Activated CD4-positive, alpha-beta T cell treated with anti-CD3 and anti-CD28 coated beads, Interleukin-2, amount 50 U/mL, for 48 hours (primary cell): ENCODE measurements at regions not wholly inside any gene's neighbourhood (a gene's known extent, or its start where the extent isn't known, plus 50 kb on each side); places are given as distances from the start of the nearest gene placed in this dataset.

ENCODE experiments used
- DNase-seq, 2 experiments: peaks; one replicate each; pipeline ENCODE4 v3.0.0-alpha.2; 2020

DNA sequence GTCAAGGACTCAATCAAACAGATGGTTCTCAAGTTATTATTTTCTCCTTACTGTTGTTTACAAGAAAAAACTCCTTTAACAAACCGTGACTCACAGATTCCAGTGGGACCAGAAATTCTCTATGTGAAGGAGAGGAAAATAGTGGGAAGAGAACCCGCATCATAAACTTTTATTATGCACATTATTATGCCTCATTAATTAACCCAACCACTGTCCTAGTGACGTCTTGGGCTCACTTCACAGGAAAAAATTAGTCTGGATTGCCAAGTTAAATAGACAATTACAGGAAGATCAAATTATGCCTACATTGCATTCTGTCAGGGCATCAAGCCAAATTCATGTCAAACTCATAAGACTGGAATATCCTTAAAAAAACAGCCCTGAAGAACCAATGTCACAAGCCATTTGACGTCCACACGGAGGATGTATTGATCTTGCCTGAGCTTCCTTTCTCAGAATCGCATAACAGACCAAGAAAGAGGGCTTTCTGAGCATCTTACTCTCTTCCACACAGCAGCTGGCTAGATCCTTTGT, 347.8 kb downstream of the DUSP10 start:
- no peak for DNase-seq

DNA sequence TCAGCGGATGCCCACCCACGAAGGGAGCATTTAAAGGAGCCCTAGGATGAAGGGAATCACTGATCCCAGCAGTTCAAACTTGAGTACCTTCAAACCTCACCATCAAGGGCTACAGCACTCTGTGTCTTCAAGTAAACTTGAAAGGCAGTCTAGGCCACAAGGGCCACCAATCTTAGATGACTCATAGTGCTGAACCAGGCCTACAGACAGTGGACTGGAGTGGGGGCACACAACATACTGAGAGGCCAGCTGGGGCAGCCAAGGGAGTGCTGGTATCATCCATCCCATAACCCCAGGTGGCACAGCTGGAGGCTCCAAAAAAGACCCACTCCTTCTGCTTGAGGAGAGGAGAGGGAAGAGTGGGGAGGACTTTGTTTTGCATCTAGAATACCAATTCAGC, 345.4 kb downstream of the DUSP10 start:
- DNase-seq: no peak

DNA sequence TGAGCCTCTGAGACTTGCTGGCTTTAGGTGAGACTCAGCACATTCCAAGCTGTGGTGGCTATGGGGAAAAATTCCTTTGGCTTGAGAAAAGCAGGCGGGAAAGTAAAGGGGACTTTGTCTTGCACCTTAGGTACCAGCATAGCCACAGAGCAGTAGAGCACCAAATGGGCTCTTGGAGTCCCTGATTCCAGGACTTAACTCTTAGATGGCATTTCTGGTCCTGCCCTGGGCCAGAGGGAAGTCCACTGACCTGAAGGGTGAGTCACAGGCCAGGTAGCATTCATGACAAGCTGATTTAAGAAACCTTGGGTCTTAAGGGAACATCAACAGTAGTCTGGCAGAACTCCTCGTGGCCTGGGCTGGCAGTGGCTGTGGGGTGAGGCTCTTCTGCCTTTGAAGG, 344.7 kb downstream of the DUSP10 start:
- DNase-seq: no peak

DNA sequence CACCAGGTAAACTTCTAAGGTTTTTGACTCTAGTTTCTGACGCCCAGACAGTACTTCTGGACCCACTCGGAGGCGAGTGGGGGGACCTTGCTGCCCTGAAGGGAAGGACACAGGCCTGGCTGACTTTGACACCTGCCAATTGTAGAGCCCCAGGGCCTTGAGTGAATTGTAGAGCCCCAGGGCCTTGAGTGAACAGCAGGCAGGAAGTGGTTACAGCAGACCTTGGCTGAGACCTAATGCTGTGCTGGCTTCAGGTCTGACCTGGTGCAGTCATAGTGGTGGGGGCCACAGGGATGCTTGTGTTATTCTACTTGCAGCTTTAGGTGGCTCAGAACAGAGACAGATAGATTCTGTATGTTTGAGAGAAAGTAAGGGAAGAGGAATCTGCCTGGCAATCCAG, 344.3 kb downstream of the DUSP10 start:
- DNase-seq: no peak

DNA sequence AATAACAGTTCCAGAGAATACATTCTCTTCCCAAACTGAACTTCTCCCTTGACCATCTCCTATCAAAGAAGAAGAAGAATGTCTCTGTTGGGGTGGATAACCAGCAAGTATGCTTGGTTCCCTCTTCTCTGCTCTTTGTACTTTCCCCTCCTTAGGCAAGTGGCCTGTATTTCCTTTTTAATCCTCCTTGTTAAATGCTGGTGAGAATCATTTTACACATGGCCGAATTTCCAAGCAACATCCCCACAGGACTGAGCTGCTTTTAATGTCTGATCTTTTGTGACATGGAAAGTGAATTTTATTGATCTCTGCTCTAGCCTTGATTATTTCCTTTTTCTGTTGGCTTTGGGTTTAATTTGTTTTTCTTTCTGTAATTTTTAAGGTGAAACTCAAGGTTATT, 336.7 kb downstream of the DUSP10 start:
- DNase-seq: no peak

DNA sequence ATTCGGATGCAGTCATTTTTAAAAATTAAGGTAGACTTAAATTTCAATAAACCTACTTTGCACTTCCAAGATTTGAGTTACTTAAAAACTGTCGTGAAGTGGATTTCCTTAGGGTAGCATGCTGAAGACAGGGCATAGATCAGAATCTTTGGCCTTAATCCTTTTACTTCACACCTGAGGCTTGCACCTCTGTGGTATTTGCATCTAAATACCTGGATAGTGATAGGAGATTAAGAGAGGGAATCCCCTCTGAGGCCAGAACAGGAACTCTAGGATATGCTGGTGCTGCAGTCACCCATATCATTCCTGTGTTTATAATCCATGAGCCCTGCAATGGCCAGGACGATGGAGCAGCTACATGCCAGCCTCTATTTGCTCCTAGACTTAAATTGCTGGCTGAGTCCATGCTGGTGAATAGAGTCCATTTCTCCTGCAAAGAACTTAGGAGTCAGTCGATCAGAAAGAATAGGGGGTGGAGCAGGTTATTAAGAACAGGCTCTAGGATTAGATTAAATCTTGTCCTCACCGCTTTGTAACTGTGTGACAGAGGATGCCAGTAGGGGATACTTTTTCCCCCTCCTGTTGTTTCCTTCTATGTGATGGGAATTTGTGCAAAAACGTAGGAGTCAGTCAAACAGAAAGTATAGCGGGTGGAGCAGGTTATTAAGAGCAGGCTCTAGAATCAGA, 333.6 kb downstream of the DUSP10 start:
- DNase-seq: no peak

DNA sequence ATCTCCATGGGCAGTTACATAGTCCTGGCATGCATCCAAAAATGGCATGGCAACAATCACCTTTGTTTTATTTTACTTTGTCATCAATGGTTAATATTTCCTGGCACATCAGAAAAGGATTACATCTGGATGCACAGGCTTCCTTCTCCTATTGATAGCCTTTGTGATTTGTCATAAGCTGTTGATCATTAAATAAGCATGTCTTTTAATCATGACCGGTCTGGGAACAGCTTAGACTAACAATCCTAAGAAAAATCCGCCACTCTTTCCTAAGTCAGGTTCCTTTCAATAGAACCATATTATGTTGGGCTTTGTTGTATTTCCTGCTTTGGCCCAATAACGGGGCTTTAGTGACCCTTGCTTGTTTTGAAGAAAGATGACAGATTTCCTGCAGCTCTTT, 330.6 kb downstream of the DUSP10 start:
- DNase-seq: no peak

DNA sequence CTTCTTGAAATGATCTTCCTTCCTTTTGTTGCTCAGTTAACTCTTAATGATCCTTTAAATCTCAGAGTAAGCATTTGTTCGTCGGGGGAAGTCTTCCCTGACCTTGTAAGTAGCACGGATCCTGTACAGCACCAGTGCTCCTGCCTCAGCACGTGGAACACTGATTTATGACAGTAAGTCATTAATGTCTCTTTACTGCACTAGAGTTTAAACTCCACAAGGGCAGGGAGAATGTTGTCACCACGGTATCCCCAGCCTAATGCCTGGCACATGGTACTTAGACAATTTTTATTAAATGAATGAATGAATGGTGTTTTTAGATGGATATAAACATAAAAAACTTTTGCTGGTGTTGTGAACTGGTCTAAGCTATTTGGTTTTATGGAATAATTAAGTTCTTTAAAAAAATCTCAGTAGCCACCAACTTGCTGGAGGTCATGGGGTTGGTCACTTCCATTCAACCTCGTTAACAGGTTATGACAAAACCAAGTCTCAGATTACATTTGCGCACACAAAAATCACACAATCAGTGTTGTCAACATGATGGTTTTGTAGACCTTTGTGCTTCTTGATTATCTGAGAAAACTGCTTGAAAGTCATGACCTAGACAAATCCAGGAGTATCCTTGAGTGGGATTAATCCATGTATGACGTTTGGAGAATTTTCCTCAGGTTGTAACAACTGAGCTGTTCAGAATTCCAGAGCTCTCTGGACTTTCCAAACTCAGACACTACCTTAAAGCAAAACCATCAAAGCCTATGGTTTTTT, 326.9 kb downstream of the DUSP10 start:
- DNase-seq: no peak

DNA sequence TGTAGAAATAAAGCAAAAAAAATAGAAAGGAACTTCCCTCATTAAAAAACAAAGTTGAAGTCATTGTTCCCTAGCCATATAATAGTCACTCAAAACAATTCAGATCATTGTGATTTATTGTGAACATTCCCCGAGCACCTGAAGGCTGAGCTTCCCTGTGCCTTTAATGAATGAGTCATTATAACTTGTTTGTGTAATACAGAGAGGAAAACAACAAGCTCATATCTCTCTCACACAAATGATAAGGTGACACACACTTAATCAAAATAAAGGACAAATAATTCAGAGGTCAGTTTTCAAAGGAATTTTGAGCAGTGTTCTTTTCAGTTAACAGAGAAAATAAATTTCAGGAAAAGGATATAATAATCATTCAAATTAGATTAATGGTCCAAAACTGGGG, 326.2 kb downstream of the DUSP10 start:
- no peak for DNase-seq

DNA sequence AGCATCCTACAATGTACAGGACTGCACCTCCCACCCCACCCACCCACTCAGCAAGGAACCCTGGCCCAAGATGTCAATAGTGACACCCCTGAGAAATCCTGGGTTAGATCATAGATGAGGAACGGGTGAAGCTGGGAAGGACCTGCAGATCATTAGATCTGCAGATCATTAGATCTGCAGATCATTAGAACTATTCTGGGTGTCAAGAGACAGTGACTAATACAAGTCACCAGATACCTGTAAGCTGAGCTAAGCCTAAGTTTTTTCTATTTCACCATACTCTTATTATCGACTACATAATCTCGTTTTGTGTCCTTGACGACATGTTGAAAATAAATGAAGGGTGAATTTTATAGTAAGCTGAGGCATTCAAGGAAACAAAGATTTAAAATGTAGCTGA, 325.7 kb downstream of the DUSP10 start:
- DNase-seq: no peak

DNA sequence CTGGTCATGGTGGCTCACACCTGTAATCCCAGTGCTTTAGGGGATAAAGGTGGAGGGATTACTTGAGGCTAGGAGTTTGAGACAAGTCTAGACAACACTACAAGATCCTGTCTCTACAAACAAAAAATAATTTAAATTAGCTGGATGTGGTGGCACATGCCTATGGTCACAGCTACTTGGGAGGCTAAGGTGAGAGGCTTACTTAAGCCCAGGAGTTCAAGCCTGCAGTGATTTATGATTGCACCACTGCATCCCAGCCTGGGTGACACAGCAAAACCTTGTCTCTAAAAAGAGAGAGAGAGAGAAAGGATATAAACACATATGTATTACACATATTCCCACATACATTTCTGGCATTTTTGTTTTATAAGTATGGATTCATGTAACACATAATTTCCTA, 325.2 kb downstream of the DUSP10 start:
- DNase-seq: no peak

DNA sequence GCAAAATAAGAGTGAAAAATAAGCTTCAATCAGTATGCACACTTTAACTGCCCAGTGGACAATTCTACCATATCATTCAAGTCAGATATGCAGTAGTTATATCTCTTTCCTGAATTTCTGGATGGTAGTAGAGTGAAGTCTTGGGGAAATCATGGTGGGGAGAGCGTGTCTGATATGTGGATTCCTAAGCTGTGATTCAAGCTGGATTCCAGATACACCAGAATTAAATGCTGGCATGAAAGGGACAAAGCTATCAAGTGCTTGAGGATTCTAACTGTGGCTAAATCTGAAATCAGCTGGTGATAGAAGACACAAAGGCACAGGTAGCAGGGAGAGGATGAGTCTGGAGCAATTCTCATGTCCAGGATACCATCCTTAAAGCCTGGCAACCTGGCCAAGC, 323.5 kb downstream of the DUSP10 start:
- no peak for DNase-seq

DNA sequence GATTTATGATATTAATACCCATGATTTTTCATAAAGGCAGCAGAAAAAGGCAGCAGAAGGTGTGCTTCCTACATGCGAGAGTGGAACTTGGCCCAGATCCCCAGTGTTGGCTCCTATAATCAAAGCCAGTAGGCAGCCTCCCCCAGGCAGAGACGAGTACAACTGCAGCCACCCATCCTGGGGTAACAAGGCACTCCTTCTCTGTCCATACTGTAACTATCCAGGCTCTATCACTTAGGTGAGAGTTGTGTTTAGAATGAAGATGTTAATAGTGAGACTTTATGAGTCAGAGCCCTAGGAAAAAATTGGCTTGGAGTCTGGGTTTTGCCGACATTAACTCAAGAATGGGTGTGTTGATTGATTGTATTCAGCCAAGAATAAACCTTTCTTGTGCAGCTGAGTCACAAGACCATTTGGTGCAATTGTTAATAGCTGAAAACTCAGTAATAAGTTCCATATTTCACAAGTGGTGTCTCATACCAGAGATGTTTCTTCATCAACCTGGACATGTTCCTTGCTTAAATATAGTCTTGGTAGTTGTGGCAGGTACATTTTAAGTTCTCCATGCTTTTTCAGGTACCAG, 322.3 kb downstream of the DUSP10 start:
- DNase-seq: no peak

DNA sequence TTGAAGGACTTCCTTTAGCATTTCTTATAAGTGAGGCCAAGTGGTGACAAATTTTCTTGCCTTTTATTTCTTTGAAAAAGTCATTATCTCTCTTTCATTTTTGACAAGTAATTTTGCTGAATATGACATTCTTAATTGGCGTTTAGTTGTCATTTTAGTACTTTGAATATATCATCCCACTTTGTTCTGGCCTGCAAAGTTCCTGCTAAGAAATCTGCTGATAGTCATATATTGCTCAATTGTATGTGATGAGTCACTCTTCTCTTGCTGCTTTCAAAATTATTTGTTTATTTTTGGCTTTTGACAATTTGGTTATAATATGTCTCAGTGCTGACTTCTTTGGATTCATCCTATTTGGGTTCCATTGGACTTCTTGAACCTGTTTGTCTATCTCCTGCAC, 312.6 kb downstream of the DUSP10 start:
- no peak for DNase-seq

DNA sequence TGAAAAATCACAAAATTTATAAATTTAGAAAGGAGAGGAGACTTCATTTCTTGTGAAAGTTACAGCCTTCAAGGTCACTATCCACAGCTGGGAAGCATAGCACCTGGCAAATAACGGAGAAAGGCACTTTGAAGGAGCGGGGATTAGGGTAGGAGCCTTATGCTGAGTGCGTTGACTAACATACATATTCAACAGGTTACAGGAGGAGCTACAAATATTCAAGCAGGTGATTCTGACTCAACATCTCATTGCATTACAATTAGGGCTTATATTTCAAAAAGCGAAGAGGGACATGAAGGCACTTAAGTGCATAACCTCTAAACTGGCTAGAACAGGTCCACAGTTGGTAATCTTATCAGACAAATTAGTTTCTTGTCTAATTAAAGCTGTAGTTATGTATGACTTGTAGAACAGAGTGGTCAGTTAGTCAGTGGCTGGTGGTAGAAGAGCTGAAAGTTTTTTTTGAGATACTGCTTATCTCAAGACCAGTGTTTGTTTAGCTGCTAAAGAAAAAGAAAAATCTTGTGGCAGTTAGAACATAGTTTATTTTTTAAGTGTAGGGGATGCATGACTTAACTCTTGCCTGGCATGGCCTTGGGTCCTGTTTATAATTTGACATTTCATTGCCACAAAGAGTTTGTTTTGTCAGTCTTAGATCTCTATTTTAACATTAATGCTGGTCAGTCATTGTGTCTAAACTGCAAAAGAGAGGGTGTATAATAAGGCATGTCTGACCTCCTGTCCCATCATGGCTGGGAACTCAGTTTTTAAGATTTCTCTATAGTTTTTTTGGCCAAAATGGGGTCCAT, 311.5 kb downstream of the DUSP10 start:
- DNase-seq: no peak

DNA sequence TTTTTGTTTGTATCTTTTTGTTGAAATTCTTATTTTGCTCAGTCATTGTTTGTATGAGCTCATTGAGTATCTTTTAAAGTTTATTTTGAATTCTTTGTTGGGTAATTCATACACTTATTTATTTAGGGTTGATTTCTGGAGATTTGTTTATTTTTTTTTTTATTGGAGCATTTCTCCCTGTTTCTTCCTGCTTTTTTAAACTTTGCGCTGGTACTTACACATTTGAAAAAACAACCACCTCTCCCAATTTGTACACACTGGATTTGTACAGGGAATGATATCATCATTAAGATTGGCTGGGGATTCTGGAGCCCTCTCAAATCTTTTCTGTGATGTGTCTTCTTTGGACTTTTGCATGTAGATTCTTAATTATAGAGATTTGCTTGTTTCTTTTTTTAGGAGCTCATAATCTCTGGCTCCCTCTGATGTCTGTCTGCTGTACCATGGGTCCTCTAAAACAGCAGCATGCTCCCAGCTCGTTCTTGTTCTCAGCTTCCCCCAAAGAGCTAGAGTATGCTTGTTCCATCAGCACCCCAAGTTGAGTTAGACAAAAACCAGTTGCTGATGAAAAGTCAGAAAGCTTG, 310.7 kb downstream of the DUSP10 start:
- DNase-seq: no peak

DNA sequence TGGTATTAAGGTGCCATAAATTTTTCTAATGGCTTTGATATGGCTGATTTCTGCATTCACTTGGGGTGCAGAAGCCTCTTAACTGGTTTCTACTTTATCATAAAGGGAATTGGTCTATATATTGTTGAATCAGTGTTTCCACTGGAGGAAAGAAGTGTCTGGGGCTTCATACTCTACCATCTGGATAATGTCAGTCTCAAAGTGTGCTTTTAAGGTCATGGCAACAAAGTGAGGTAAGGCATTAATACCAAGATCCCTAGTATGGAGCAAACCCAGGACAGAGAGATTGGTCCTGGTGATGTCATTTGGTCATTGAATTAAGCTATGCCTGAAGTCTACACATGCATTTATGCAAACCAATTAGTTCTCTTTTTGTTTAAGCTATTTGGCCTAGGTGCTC, 309.9 kb downstream of the DUSP10 start:
- DNase-seq: no peak

DNA sequence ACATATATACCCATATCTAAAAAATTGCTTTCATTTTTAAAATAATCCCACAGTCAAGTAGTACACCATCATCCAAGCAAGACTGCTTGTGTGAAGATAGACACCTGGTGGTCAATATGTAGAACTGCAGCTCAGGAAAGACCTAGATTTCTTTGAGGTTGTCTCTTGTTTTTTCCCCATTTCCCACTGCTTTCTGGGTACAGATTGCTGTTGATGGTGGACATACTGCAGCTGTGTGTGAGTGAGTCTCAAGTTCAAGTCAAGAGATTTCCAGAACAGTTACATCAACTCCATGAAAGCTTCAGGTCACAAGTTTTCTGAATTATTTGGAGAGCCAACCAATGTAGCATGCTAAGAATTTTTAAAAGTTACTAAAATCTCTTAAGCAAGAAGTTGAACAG, 306.4 kb downstream of the DUSP10 start:
- no peak for DNase-seq

DNA sequence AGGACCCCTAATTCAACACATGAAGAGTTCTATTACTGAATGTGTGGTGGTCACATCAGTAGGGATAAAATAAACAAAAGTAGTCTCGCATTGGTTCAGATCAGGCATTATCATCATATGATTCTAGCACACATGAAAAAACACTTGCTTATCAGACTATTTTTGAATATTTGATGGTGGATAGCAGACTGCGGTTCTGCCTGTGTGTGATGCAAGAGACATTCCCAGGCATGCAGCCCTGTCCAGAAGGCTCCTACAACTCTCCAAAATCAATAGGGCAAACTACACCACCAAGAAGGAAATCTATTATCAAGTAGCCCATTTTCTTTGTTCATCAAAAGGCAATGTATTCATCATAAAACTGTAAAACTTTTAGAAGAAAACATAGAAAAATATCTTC, 304.7 kb downstream of the DUSP10 start:
- DNase-seq: no peak

DNA sequence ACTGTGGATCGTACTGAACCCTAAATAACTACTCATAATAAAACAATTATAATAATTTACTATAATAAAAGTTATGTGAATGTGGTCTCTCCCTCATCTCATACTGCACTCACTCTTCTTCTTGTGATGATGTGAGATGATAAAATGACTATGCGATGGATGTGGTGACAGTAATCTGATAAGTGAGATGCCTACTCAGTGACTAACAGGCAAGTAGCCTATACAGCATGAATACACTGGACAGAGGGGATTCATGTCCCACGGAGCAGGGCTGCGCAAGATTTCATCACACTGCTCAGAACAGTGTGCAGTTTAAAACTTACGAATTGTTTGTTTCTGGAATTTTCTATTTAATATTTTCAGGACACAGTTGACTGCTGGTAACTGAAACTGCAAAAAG, 304.0 kb downstream of the DUSP10 start:
- no peak for DNase-seq

DNA sequence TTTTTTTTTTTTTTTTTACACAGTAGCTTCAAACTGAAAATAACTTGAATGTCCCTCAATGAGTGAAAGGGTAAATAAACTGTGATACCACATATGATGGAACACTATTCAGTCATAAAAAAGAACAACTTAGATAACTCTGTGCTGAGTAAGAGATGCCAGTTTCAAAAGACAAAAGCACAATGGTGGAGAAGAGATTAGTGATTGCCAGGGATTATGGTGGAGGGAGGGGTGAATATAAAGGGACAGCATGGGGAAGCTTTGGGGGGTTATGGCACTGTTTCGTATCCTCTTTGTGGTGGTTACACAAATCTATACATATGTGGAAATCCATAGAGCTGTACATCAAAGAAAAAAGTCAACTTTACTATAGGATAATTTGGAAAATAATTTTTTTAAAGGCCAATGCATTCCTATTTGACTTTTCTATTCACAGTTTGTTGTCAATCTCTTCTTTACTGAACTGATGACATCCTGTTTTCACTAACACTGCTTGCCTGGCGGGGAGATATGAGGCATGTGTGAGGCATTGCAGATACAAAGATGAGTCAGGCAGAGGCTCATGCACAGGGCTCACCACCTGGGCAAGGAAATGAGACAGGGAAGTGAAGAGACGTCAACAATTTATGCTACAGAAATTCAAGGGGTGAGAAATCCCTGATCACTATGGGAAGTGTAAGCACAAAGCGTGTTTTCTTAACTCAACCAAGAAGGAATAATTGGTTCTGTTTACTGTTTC, 302.7 kb downstream of the DUSP10 start:
- peak; percentile 61 to 72 for DNase-seq
